NCI-H446 (cell line): ENCODE measurements at regions not wholly inside any gene's neighbourhood (a gene's known extent, or its start where the extent isn't known, plus 50 kb on each side); places are given as distances from the start of the nearest gene placed in this dataset.
"Not testable (repeated sequence)": the region's sequence is repeated elsewhere in the genome, so short reads cannot be mapped to it uniquely, and the experiment has no call there.

Experiments
- DNase-seq, 2 experiments: peaks; one replicate each; lab custom pipeline; 2025; lab: John Stamatoyannopoulos, UW

DNA sequence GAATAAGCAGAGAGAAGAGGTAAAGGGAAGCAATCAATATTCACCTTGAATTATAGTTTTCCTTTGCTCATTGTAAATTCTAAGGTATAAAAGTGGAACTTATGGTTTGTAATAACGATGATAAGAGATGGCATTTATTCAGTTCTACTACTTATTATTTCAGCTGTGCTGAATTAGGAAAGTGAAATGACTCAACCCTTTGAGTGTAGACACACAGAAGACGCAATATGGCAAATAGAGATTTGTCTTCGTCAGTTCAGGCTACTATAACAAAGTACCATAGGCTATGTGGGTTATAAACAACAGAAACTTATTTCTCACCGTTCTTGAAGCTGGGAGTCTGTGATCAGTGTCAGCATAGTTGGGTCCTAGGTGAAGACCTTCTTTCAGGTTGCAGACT, 713.0 kb upstream of the PCDH9 start:
- DNase-seq, result no peak

DNA sequence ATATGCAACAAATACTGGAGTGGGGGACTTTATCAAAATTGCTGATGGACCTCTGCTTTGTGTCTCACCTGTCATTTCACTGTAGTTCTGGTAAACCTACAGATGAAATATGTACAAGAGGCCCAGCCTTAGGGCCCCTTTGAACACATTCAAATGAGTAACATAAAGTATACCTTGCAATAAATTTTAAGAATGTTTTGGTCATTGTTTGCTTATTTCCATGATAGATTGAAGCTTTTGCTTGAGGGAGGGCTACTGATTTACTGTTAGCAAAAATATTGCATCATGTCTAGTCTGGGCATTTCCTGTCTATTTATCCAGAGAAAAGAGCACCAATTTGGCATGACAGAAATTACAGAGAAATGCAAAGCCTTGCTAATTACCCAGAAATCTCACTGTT, 705.5 kb upstream of the PCDH9 start:
- no peak for DNase-seq

DNA sequence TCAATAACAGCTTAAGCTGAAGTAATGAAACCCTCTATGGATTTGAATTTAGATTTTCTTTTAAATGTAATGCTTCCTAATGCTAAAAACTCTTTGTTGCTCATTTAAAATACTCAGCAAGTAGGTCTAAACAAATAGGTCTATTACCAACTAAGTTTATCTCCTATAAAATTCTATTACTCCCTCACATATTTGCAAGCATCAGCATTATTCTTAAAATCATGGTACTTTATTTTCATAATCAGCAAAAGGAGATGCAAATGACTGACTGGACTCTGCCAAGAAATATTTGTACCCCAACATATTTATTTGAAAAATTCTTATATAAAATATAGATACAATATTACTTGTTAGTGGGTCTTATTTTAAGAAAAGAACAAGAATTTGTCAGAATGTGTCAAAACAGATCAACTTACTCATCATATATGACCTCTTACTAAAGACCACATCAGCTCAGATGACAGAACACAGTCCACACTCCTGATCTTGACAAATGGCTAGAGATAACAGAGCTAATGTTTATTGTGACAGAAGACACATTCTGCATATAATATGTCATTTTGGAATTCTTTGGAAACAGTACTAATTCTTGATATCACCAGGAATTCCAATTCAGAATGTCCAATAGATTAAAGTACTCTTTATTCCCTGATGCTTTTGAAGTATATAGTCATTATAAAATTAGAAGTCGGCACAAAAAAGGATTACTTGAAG, 704.6 kb upstream of the PCDH9 start:
- DNase-seq, result no peak

DNA sequence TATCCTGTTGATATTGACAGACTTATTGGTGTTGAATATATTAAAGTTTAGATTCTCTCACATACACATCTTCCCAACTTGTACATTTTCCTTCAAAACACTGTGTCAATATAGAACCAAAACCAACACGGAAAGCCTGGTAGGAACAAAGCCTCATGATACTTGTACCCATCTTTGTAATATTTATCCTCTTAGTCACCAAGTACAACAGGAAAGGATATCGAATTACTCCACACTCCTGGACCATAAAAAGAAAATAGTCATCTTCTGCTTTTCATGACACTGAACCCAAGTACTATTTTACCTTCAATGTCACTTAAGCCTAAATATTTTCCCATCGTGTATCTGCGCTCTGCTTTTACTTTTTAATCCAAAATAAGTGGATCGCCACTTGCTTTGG, 702.9 kb upstream of the PCDH9 start:
- DNase-seq, result no peak

- DNase-seq, result no peak
Measured at GRCh38 chr13:67917291-67917987, 687.3 kb upstream of the PCDH9 start.

DNA sequence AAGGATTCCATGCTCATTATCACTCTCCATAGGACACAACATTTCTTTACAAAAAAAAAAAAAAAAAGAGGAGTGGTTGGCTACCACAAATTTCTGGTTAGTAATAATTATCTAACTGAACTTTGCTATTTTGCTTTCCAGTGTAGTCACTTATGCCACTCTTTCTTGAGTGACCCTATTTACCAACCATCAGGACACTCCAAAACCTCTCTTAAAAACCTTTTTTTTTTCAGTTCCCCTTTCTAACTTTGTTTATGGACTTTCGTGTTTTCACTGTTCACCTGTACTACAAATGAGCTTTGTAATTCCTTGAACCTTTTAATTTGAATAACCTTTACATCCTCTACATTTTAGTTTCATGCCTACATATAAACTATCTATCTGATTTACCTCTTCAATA, 686.5 kb upstream of the PCDH9 start:
- DNase-seq, result no peak

DNA sequence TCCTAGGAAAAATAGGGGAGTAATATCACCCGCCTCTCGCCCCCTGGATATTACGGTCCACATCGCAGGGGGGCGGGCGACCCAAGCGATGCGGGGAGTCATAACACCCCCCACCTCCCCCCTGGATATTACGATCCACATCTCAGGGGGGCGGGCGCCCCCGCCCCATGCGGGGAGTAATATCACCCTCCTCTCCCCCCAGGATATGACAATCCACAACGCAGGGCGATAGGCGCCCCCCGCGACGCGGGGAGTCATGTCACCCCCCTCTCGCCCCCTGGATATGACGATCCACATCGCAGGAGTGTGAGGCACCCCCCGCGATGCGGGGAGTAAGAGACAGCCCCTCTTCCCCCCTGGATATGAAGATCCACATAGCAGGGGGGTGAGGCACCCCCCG, 684.4 kb upstream of the PCDH9 start:
- DNase-seq, result no peak

GRCh38 chr13:67902960-67903359, 672.8 kb upstream of the PCDH9 start:
- not testable (repeated sequence) for DNase-seq

DNA sequence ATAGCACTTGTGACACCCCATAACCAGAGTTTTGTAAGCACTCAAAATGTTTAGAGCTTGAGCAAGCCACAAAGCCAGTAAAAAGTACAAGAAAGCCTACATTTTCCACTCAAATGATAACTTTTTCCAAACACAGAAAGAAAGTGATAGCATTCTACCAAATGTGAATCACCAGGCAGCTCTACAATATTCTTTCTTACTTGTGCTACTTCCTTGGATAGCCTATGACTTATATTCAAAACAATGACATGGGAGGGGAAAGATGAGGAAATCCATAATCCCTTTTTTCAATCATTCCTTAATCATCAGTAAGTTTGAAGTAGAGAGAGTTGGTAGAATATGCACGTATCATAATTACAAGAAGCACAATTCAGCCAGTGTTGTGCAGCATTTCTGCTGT, 650.8 kb upstream of the PCDH9 start:
- no peak for DNase-seq

DNA sequence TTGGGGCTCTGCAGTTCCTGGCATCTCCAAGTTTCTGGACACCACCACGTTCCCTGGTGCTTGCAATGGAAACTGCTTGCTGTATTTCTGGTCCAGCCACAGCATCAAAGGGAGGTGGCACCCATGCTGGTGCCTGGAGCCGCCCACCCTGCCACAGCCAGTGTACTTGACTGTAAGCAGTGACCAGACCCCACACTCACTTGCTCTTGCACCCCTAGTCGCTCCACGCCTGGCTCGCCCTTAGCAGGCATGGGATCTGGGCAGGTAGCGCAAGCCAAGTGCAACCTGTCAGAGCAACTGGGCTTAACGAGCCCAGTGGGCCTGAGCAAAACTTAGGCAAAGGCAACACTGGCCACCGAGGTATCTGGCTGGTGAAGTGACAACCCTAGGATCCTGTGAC, 648.2 kb upstream of the PCDH9 start:
- no peak for DNase-seq

GRCh38 chr13:67877031-67877430, 646.9 kb upstream of the PCDH9 start:
- no peak for DNase-seq

- no peak for DNase-seq
Measured at GRCh38 chr13:67867206-67867605, 637.1 kb upstream of the PCDH9 start.

- no peak for DNase-seq
Measured at GRCh38 chr13:67860315-67860714, 630.2 kb upstream of the PCDH9 start.

DNA sequence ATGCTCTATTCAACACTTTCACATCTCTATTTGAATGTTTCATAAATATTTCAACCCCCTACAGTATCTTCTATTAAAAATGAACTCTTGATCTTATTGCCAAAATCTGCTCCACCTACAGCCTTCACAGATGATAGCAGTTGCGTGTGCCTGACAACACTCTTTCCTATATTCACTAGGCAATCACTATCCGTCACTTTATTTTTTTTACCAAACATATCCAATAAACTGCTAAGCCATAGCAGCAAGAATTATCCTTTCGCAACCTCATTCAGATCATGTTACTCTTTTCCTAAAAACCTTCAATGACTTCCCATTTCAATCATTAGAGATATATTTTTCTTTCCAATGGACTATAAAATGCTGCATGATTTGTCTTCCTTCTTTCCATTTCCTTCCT, 629.8 kb upstream of the PCDH9 start:
- no peak for DNase-seq

DNA sequence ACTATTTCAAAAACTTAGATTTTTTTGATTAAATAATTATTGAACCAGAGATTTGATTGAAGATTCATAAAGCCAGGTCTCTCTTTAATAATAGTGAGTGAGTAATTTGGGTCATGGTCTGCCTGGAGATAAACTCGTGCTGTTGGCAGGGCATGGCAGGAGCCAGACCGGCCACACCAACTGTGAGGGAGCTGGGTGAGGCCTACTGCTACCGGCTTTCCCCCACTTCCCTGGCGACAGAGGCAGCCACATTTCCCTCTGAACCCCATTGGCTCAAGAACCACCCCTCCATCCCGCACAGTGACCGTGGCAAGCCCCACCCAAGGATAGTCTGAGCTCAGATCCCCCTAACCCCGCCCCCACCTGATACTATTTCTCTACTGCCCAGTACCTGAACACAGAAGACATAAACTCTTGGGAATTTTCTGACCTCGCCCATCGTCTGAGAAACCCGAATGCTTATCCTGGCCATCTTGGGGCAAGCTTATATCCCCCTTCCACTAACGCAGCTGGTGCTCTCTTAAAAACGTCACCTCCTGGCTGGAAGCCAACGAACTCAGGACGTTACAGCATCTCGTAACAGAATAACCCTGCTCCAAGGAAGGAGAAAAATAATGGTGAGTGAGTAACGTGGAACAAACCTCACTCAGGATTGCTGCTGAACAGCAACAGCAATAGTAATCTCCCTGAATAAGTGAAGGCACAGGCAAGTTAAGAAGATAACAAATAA, 627.6 kb upstream of the PCDH9 start:
- DNase-seq, result no peak

- no peak for DNase-seq
Measured at GRCh38 chr13:67856955-67857354, 626.8 kb upstream of the PCDH9 start.

GRCh38 chr13:67855741-67856238, 625.7 kb upstream of the PCDH9 start:
- DNase-seq, result no peak

- DNase-seq, result no peak
Measured at GRCh38 chr13:67854990-67855389, 624.9 kb upstream of the PCDH9 start.

DNA sequence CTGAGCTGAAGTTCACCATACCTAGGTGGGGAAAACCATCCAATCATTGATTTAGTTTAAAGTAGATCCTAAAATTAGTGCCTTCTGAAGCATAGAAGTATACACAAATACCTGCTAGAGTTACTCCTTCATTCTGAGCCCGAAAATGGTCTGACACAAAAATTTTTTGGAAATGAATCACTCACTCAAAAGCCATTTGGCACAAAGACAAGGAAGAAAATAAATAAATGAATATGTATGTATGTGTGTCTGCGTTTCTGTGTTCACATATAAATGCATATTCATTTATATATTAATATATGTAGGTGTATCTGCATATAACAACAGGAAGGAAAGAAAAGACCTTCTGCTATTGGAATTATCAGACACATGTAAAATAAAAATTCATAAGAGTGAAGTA, 614.4 kb upstream of the PCDH9 start:
- no peak for DNase-seq

- no peak for DNase-seq
Measured at GRCh38 chr13:67841071-67841470, 610.9 kb upstream of the PCDH9 start.

DNA sequence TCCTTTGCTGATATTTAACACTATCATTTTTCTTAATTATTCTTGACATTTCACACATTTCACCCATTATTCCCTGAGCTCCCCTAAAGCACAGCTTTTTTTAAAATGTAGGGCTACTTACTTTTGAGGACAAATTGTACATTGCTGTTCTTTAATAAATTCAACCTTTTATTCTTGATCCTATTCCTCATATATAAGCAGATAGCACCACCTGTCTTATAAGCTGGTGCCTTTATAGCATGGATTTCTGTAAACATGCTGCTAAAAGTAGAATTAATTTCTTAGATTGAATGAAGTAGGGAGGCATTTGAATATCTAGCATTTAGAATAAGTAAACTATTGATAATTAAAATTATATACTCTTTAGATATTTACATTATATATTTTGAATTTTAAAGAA, 603.4 kb upstream of the PCDH9 start:
- DNase-seq, result no peak

GRCh38 chr13:67829641-67830040, 599.5 kb upstream of the PCDH9 start:
- no peak for DNase-seq

- DNase-seq, result no peak
Measured at GRCh38 chr13:67827992-67828391, 597.9 kb upstream of the PCDH9 start.
